ENCODE measurements at regions not wholly inside any gene's neighbourhood (a gene's known extent, or its start where the extent isn't known, plus 50 kb on each side); places are given as distances from the start of the nearest gene placed in this dataset.

DNA sequence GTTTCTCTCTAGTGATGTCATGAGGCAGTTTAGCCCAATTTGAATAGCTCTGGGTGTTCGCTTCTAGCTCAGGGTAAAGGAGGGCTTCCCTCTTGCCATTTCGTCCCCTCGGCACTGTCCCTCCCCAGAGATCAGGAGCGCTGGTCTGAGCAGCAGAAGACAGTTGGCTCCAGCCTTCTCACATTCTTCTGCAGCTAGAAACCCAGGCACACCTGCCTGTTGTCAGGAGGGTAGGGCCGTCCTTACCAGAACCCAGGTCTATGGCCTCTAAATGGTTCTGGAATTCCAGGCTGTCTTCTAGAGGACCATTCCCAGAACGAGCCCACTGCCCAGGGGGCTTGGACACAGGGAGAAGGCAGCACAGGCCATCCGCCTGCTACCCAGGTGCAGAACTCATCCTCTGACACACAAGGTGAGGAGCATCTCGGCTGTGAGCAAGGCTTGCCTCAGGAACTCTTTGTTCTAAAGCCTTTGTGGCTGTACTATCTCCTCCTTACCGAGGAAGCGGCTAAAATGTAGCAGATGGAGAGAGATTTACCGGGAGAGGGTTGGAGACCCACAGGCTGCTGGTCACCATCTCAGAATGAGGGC lies 255.6 kb upstream of the IRX2 start:
- Histone ChIP-seq H3K27ac (no peak overlapping the region), H3K36me3 (ENCODE audit: insufficient read depth in 1 of 2, low read depth in 1 of 2) (no peaks in the 10 kb centered on the region), H3K4me1 (no peaks in the 10 kb centered on the region), H3K27me3 (ENCODE audit: insufficient read depth in 3 of 3, low read length in 2 of 3) (no peaks in the 10 kb centered on the region), H3K9me3 (no peaks in the 10 kb centered on the region), H3K4me3 (no peak overlapping the region)
- ATAC-seq = no peak
- WGBS, 3 donors = 77 to 84% (median 82%) methylated on average over 11 of the region's 11 CpGs
- TF ChIP-seq, protein P1, sequence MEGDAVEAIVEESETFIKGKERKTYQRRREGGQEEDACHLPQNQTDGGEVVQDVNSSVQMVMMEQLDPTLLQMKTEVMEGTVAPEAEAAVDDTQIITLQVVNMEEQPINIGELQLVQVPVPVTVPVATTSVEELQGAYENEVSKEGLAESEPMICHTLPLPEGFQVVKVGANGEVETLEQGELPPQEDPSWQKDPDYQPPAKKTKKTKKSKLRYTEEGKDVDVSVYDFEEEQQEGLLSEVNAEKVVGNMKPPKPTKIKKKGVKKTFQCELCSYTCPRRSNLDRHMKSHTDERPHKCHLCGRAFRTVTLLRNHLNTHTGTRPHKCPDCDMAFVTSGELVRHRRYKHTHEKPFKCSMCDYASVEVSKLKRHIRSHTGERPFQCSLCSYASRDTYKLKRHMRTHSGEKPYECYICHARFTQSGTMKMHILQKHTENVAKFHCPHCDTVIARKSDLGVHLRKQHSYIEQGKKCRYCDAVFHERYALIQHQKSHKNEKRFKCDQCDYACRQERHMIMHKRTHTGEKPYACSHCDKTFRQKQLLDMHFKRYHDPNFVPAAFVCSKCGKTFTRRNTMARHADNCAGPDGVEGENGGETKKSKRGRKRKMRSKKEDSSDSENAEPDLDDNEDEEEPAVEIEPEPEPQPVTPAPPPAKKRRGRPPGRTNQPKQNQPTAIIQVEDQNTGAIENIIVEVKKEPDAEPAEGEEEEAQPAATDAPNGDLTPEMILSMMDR (IDR thresholded peaks at IDR 0.05) = no peak
- intact Hi-C loops (cut with DNase I) = no loop called here
- no peak for DNase-seq

DNA sequence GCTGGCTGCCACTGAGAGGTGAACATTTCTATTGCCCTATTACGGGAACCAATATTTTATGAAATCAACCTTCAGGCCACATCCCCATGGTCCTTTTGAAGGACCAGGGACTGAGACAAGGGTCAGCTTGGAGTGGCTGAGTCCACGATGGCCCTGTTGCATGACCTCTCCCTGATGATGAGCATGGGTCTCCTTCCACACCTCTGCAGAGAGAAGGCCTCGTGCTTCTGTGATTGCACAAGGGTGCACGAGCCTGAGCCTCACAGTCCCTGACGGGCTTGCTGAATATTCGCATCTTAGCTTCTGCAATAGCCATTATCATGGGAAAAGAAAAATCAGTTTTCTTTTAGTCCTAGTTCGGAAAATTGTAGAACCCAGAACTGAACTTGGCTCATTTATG lies 255.0 kb upstream of the IRX2 start:
- Histone ChIP-seq H3K4me3 (no peak overlapping the region), H3K9me3 (no peaks in the 10 kb centered on the region), H3K4me1 (no peaks in the 10 kb centered on the region), H3K27me3 (ENCODE audit: insufficient read depth in 3 of 3, low read length in 2 of 3) (no peaks in the 10 kb centered on the region), H3K27ac (no peak overlapping the region), H3K36me3 (ENCODE audit: insufficient read depth in 1 of 2, low read depth in 1 of 2) (no peaks in the 10 kb centered on the region)
- TF ChIP-seq, protein P1 (IDR thresholded peaks at IDR 0.05) = no peak
- intact Hi-C loops (cut with DNase I) = no loop called here
- no peak for ATAC-seq
- DNase-seq = no peak
- WGBS, 3 donors = 79 to 88% (median 83%) methylated on average over 7 of the region's 7 CpGs

DNA sequence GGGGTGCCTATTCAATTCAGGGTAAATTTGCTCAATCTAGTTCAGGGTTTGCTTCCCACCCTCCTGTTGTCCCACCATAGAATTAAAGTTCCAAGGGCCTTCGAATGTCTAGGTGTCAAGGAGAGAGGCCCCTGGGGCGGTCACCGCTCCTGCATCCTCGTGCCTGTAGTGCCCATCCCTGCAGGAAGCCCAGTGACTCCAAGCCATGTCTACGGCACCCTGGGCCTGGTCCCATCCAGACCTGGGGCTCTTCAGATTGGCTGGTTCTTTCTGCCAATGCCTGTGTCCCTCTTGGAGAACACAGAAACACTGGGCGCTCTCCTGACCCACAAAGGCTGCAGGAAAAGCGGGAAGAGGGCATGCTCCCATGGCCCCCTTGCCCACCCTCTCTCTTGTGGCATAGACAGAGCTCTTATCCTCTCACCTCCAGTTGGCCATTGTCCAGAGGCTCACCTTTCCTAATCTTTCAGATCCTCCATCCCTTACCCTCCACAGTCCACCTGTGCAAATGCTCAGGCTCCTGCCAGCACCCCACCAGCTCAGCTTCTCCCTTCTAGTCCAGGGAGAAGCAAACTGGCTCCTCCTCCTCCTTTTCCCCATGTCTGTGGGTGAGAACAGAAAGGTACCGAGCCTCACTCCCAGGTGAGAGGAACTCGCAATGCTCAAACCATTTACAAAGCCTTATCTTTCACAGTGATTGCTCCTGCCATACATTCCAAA lies 253.0 kb upstream of the IRX2 start:
- ATAC-seq (no peak), DNase-seq (no peak)
- WGBS, 3 donors = 90 to 93% (median 90%) methylated on average over 9 of the region's 9 CpGs
- H3K27me3 ChIP-seq (ENCODE audit: insufficient read depth in 3 of 3, low read length in 2 of 3) = no peaks in the 10 kb centered on the region
- no peaks in the 10 kb centered on the region for H3K9me3 ChIP-seq
- no peak overlapping the region for H3K4me3 ChIP-seq
- no peak overlapping the region for H3K27ac ChIP-seq
- no peaks in the 10 kb centered on the region for H3K36me3 ChIP-seq (ENCODE audit: insufficient read depth in 1 of 2, low read depth in 1 of 2)
- intact Hi-C loops (cut with DNase I) = no loop called here
- TF ChIP-seq, protein P1 (IDR thresholded peaks at IDR 0.05) = no peak
- H3K4me1 ChIP-seq = no peaks in the 10 kb centered on the region

DNA sequence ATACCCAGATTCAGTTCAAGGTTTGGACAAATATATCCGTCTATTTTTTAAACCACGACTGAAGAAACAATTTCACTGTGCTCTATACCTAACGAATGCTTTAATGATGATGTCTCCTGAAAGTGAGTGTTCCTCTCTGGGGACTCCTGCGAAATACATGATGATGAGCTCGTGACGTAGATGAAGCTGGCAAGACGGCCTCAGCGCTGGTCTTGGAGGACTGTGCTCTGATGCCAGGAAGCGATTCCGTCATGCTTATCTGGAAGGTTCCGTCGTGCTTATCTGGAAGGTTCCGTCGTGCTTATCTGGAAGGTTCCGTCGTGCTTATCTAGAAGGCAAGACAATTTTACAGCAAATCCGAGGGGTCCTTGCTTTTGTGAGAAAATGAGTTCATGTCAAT lies 250.8 kb upstream of the IRX2 start:
- 85 to 87% (median 86%) methylated on average over 17 of the region's 17 CpGs for WGBS, 3 donors

More for the DNA sequence above, 250.8 kb upstream of the IRX2 start:
- Histone ChIP-seq H3K4me1 (no peaks in the 10 kb centered on the region), H3K27me3 (ENCODE audit: insufficient read depth in 3 of 3, low read length in 2 of 3) (no peaks in the 10 kb centered on the region), H3K27ac (no peak overlapping the region), H3K9me3 (no peaks in the 10 kb centered on the region), H3K36me3 (ENCODE audit: insufficient read depth in 1 of 2, low read depth in 1 of 2) (no peaks in the 10 kb centered on the region), H3K4me3 (no peak overlapping the region)
- intact Hi-C loops (cut with DNase I) = no loop called here
- TF ChIP-seq, protein P1 (IDR thresholded peaks at IDR 0.05) = no peak
- DNase-seq (no peak), ATAC-seq (no peak)

Data from psoas muscle (tissue), 7 donors.